ENCODE measurements at regions not wholly inside any gene's neighbourhood (a gene's known extent, or its start where the extent isn't known, plus 50 kb on each side); places are given as distances from the start of the nearest gene placed in this dataset.

DNA sequence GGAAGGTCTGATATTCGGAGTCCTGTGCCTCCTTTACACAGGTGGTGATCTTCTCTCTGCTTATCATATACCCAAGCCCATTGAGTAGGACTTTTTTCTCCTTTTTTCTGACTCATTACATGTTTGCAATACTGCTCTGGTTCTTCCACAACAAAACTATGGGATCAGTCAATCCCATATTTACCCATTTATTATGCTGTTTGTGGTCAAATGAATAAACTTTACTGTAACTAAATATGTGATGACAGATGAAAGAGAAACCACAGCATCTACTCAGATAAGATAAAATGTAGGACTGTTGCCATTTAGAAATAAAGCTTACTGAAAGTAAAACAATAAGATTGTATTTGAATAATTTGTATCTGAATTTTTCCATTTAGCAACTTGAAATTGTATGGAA, 958.7 kb upstream of the FAT3 start:
- intact Hi-C loops (cut with DNase I): no loop called here
- DNase-seq: no peak

DNA sequence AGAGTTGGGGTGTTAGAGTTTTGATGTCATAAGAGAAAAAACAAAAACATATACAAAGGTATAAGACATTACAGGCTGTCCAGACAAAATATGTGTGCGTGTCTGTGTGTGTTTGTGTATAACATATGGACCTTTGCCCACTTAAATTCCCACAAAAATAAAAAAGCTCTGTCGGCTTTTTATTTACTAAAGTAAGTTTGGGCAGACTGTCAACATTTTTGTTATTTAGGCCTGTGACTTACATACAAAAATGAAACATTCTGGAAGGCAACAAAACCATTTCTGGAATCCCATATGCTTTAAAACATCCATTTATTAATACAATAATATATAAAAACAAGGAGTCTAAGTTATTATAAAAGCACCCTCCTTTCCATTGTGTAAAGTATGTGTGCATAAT, 960.1 kb upstream of the FAT3 start:
- H3K27ac ChIP-seq: no peak overlapping the region
- TF ChIP-seq, protein P1, sequence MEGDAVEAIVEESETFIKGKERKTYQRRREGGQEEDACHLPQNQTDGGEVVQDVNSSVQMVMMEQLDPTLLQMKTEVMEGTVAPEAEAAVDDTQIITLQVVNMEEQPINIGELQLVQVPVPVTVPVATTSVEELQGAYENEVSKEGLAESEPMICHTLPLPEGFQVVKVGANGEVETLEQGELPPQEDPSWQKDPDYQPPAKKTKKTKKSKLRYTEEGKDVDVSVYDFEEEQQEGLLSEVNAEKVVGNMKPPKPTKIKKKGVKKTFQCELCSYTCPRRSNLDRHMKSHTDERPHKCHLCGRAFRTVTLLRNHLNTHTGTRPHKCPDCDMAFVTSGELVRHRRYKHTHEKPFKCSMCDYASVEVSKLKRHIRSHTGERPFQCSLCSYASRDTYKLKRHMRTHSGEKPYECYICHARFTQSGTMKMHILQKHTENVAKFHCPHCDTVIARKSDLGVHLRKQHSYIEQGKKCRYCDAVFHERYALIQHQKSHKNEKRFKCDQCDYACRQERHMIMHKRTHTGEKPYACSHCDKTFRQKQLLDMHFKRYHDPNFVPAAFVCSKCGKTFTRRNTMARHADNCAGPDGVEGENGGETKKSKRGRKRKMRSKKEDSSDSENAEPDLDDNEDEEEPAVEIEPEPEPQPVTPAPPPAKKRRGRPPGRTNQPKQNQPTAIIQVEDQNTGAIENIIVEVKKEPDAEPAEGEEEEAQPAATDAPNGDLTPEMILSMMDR (IDR thresholded peaks at IDR 0.05): no peak
- H3K9me3 ChIP-seq: no peaks in the 10 kb centered on the region
- no peak overlapping the region for H3K4me3 ChIP-seq
- H3K4me1 ChIP-seq: no peaks in the 10 kb centered on the region
- no peaks in the 10 kb centered on the region for H3K27me3 ChIP-seq
- intact Hi-C loops (cut with DNase I): no loop called here
- no peak for DNase-seq
- no peak overlapping the region for H3K9ac ChIP-seq (ENCODE audit: low read depth in 2 of 2, low read length in 2 of 2)
- no peaks in the 10 kb centered on the region for H3K36me3 ChIP-seq

More for the DNA sequence above, 958.7 kb upstream of the FAT3 start:
- Histone ChIP-seq H3K27me3 (no peaks in the 10 kb centered on the region), H3K4me1 (no peaks in the 10 kb centered on the region), H3K27ac (no peak overlapping the region), H3K36me3 (no peaks in the 10 kb centered on the region), H3K9me3 (no peaks in the 10 kb centered on the region), H3K9ac (ENCODE audit: low read depth in 2 of 2, low read length in 2 of 2) (no peak overlapping the region), H3K4me3 (no peak overlapping the region)
- TF ChIP-seq, protein P1 (IDR thresholded peaks at IDR 0.05): no peak

DNA sequence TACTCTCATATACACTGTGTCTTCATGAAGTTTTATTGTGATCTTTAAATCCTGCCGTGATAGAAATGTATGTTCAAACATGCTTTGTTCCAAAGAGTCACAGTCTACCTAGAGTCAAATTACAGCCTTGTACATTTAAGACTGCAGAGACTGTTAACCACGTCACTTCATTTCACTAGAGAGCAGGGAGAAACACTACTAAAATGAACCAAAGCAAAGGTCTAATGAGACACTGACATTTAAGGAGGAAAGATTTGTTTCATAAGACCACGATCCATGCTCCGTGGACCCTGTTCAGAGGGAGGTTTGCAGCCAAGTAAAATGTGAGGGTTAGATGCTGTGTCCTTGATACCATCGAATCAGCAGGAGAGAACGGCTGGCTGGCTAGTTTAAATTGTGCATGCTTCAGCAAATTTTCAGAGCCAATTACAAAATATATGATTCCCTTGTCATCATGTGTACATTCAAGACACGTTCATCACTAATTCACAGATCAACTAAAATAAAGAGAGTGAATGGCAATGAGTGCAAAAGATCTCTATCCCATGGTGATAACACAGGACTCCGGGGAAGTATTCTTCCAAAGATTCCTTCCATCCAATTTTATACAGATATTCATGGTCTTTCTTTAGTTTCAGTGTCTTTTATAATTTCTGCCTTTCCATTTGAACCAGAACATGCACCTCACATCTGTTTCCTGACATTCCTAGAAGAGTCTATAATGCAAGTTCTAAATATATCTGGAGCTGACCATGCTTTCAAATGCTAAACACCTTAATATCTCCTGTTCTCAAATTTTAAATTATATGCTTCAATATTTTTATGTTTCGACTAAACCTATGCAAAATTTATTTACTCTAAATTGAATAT, 960.9 kb upstream of the FAT3 start:
- intact Hi-C loops (cut with DNase I): no loop called here
- no peak overlapping the region for H3K9ac ChIP-seq (ENCODE audit: low read depth in 2 of 2, low read length in 2 of 2)
- DNase-seq: no peak
- no peak overlapping the region for H3K4me3 ChIP-seq
- TF ChIP-seq, protein P1 (IDR thresholded peaks at IDR 0.05): no peak
- H3K27me3 ChIP-seq: no peaks in the 10 kb centered on the region
- H3K9me3 ChIP-seq: no peaks in the 10 kb centered on the region
- H3K4me1 ChIP-seq: no peaks in the 10 kb centered on the region
- no peak overlapping the region for H3K27ac ChIP-seq
- no peaks in the 10 kb centered on the region for H3K36me3 ChIP-seq

DNA sequence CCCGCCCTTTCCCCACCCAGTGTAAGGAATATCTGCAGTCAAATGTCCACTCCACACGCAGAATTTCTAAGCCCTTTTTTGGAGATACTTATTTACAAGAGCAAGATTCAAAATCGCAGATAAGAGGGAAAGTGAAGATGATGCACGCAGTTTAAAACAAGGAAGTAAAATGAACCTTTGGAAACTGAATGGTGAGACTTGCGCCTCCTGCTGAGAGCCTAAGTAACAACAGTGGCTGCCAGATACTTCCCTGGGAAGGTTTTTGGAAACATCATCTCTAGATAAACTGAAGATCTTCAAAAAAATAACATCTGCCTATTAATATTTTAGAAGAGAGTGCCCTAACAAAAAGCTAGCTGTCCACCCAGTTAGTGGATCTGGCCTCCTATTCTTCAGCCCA, 963.1 kb upstream of the FAT3 start:
- intact Hi-C loops (cut with DNase I): no loop called here
- H3K4me3 ChIP-seq: no peak overlapping the region
- no peaks in the 10 kb centered on the region for H3K9me3 ChIP-seq
- no peak overlapping the region for H3K27ac ChIP-seq
- TF ChIP-seq, protein P1 (IDR thresholded peaks at IDR 0.05): no peak
- no peak overlapping the region for H3K9ac ChIP-seq (ENCODE audit: low read depth in 2 of 2, low read length in 2 of 2)
- H3K27me3 ChIP-seq: no peaks in the 10 kb centered on the region
- no peaks in the 10 kb centered on the region for H3K4me1 ChIP-seq
- no peak for DNase-seq
- no peaks in the 10 kb centered on the region for H3K36me3 ChIP-seq

DNA sequence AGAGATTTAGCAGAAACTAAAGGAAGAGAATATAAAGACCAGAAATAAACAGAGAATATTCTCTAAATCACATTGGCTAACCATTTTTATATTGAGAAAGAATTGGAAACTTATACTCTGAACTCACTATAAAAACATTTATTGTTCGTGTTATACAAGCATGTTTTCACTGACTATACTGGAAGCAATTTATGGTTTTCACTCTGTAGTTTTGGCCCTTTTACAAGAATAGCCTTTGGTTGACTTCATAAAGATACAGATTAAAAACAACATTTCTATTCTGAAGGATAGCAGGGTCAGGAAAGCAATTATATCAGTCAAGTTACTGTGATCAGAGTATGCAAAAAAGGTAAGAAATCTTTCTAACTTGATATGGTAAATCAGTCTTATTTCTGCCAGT, 965.7 kb upstream of the FAT3 start:
- H3K9ac ChIP-seq (ENCODE audit: low read depth in 2 of 2, low read length in 2 of 2): no peak overlapping the region
- no peaks in the 10 kb centered on the region for H3K36me3 ChIP-seq
- no peak overlapping the region for H3K4me3 ChIP-seq
- no peak for DNase-seq
- H3K27ac ChIP-seq: no peak overlapping the region
- H3K4me1 ChIP-seq: no peaks in the 10 kb centered on the region
- H3K9me3 ChIP-seq: no peaks in the 10 kb centered on the region
- no peaks in the 10 kb centered on the region for H3K27me3 ChIP-seq
- TF ChIP-seq, protein P1 (IDR thresholded peaks at IDR 0.05): no peak
- intact Hi-C loops (cut with DNase I): no loop called here
